ENCODE measurements at regions not wholly inside any gene's neighbourhood (a gene's known extent, or its start where the extent isn't known, plus 50 kb on each side); places are given as distances from the start of the nearest gene placed in this dataset.

DNA sequence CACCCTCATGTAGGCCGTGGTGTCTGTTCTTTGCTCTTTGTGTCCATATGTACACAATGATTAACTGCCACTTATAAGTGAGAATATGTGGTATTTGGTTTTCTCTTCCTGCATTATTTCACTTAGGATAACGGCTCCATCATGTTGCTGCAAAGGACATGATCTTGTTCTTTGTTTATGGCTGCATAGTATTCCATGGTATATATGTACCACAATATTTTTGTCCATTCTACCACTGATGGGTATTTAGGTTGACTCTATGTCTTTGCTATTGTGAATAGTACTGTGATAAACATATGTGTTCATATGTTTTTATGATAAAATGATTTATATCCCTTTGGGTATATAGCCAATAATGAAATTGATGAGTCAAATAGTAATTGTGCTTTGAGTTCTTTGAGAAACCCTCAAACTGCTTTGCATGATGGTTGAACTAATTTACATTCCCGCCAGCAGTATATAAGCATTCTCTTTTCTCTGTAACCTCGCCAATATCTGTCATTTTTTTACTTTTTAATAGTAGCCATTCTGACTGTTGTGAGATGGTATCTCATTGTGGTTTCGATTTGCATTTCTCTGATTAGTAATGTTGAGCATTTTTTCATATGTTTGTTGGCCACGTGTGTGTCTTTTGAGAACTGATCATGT is 174.4 kb upstream of the NT5E start:
- TF ChIP-seq IRF1 (CRISPR knock-in tag; IDR thresholded peaks at IDR 0.05) = no peak
- TF ChIP-seq, protein P1, sequence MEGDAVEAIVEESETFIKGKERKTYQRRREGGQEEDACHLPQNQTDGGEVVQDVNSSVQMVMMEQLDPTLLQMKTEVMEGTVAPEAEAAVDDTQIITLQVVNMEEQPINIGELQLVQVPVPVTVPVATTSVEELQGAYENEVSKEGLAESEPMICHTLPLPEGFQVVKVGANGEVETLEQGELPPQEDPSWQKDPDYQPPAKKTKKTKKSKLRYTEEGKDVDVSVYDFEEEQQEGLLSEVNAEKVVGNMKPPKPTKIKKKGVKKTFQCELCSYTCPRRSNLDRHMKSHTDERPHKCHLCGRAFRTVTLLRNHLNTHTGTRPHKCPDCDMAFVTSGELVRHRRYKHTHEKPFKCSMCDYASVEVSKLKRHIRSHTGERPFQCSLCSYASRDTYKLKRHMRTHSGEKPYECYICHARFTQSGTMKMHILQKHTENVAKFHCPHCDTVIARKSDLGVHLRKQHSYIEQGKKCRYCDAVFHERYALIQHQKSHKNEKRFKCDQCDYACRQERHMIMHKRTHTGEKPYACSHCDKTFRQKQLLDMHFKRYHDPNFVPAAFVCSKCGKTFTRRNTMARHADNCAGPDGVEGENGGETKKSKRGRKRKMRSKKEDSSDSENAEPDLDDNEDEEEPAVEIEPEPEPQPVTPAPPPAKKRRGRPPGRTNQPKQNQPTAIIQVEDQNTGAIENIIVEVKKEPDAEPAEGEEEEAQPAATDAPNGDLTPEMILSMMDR (IDR thresholded peaks at IDR 0.05) = no peak
- TF ChIP-seq, protein P2, sequence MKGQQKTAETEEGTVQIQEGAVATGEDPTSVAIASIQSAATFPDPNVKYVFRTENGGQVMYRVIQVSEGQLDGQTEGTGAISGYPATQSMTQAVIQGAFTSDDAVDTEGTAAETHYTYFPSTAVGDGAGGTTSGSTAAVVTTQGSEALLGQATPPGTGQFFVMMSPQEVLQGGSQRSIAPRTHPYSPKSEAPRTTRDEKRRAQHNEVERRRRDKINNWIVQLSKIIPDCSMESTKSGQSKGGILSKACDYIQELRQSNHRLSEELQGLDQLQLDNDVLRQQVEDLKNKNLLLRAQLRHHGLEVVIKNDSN (CRISPR knock-in tag; IDR thresholded peaks at IDR 0.05) = no peak
- TF ChIP-seq NR2C2 (CRISPR knock-in tag; IDR thresholded peaks at IDR 0.05) = no peak
- no peak for TF ChIP-seq USF2 (CRISPR knock-in tag; IDR thresholded peaks at IDR 0.05)
- TF ChIP-seq, protein P3, sequence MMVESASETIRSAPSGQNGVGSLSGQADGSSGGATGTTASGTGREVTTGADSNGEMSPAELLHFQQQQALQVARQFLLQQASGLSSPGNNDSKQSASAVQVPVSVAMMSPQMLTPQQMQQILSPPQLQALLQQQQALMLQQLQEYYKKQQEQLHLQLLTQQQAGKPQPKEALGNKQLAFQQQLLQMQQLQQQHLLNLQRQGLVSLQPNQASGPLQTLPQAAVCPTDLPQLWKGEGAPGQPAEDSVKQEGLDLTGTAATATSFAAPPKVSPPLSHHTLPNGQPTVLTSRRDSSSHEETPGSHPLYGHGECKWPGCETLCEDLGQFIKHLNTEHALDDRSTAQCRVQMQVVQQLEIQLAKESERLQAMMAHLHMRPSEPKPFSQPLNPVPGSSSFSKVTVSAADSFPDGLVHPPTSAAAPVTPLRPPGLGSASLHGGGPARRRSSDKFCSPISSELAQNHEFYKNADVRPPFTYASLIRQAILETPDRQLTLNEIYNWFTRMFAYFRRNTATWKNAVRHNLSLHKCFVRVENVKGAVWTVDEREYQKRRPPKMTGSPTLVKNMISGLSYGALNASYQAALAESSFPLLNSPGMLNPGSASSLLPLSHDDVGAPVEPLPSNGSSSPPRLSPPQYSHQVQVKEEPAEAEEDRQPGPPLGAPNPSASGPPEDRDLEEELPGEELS (CRISPR knock-in tag; IDR thresholded peaks at IDR 0.05) = no peak
- TF ChIP-seq MAX (CRISPR knock-in tag; IDR thresholded peaks at IDR 0.05) = no peak

Measured in WTC11 (cell line).